Transverse colon (tissue), 4 donors: ENCODE measurements at regions not wholly inside any gene's neighbourhood (a gene's known extent, or its start where the extent isn't known, plus 50 kb on each side); places are given as distances from the start of the nearest gene placed in this dataset.

Experiments
- DNase-seq: peaks from one replicate; pipeline ENCODE4 v3.0.0-alpha.2; 2019
- H3K27ac ChIP-seq, 4 donors: fragments of 200-600 bp; sonication (generic); 2 replicates each; pipeline ENCODE4 v1.5.1; 2016 to 2018; ENCODE audit warnings: inconsistent platforms in 4 of 4
- H3K27me3 ChIP-seq: fragments of 200-600 bp; sonication (generic); 2 replicates; pipeline ENCODE4 v1.5.1; 2017; ENCODE audit warnings: inconsistent platforms
- H3K36me3 ChIP-seq, 4 donors: fragments of 200-600 bp; sonication (generic); 2 replicates each; pipeline ENCODE4 v1.5.1; 2017 to 2019; ENCODE audit warnings: inconsistent platforms in 4 of 4
- H3K4me1 ChIP-seq, 4 donors: fragments of 200-600 bp; sonication (generic); 2 replicates each; pipeline ENCODE4 v1.5.1; 2017 to 2020; ENCODE audit warnings: inconsistent platforms in 4 of 4
- H3K4me3 ChIP-seq, 4 donors: fragments of 200-600 bp; sonication (generic); 1 replicate in 1 of 4; 2 replicates in 3 of 4; pipeline versions ENCODE4 v1.5.1 to v1.6.1; 2017 to 2019; ENCODE audit warnings: inconsistent platforms in 4 of 4
- H3K9me3 ChIP-seq, 2 donors: fragments of 200-600 bp; sonication (generic); 2 replicates each; pipeline ENCODE4 v1.5.1; 2017 to 2019; ENCODE audit warnings: inconsistent platforms in 2 of 2
- EP300 ChIP-seq: sonication (generic); formaldehyde crosslinking; IDR thresholded peaks from one replicate; pipeline ENCODE4 v1.6.1; 2017; ENCODE audit warnings: antibody characterized with exemption, low read depth
- POLR2A ChIP-seq: fragments of 450-650 bp; IDR thresholded peaks from one replicate; pipeline ENCODE4 v1.6.1; 2016; ENCODE audit warnings: antibody characterized with exemption, mild to moderate bottlenecking, moderate library complexity
- POLR2AphosphoS5 ChIP-seq, 3 donors: sonication (generic); formaldehyde crosslinking; IDR thresholded peaks; one replicate each; pipeline ENCODE4 v1.6.1; 2016; ENCODE audit warnings: antibody characterized with exemption in 3 of 3
- WGBS, 2 donors: methylation state at CpG; one replicate each; pipeline ENCODE4 v1.1.5; 2018; ENCODE audit warnings: low coverage in 1 of 2; 5-methylcytosine and 5-hydroxymethylcytosine counted together
- in situ Hi-C, 4 donors: fragments of 200-750 bp; cut with MboI; loops; one replicate each; pipeline versions ENCODE4 v1.15.0 to v1.15.1; 2017; ENCODE audit warnings: low sequenced_read_pairs in 3 of 4, low pct_ligation_motif_present in 1 of 4, low pct_unique_long_range_greater_than_20kb in 1 of 4
- intact Hi-C: fragments of 100-400 bp; cut with DNase I; formaldehyde crosslinking; loops from one replicate; pipeline ENCODE4 v1.15.1; 2023; ENCODE audit warnings: low total_unique reads
- TF ChIP-seq, protein P1 (sequence below), 5 experiments: fragments of 200-600 bp in 3 of 5; fragments of 450-650 bp in 2 of 5; sonication (generic) in 3 of 5; IDR thresholded peaks; 1 replicate in 2 of 5; 2 replicates in 3 of 5; pipeline ENCODE4 v1.5.1; 2016 to 2017; ENCODE audit warnings: antibody characterized with exemption in 5 of 5, inconsistent platforms in 3 of 5, mild to moderate bottlenecking in 2 of 5, moderate library complexity in 1 of 5

DNA sequence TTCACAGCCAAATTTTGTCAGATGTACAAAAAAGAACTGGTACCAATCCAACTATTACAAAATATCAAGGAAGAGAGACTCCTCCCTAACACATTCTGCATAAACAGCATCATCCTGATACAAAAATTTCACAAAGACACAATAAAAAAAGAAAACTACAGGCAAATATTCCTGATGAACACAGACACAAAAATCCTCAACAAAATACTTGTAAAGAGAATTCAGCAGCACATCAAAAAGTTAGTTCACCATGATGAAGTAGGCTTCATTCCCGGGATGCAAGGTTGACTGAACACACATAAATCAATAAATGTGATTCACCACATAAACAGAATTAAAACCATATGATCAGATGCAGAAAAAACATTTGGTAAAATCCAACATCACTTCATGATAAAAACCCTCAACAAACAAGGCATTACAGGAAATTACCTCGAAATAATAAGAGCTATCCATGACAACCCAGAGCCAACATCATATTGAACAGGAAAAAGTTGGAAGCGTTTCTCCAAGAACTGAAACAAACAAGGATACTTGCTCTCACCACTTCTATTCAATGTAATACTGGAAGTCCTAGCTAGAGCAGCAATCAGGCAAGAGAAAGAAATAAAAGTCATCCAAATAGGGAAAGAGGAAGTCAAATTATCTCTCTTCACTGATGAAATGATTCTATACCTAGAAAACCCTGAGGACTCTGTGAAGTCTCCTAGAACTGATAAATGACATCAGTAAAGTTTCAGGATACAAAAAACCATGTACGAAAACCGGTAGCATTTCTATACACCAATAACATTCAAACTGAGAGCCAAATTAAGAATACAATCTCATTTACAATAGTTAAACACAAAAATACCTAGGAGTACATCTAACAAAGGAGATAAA is 223.1 kb downstream of the REEP3 start:
- no peak overlapping the region for H3K4me3 ChIP-seq
- no peak for DNase-seq
- H3K9me3 ChIP-seq: no peaks in the 10 kb centered on the region
- TF ChIP-seq, protein P1, sequence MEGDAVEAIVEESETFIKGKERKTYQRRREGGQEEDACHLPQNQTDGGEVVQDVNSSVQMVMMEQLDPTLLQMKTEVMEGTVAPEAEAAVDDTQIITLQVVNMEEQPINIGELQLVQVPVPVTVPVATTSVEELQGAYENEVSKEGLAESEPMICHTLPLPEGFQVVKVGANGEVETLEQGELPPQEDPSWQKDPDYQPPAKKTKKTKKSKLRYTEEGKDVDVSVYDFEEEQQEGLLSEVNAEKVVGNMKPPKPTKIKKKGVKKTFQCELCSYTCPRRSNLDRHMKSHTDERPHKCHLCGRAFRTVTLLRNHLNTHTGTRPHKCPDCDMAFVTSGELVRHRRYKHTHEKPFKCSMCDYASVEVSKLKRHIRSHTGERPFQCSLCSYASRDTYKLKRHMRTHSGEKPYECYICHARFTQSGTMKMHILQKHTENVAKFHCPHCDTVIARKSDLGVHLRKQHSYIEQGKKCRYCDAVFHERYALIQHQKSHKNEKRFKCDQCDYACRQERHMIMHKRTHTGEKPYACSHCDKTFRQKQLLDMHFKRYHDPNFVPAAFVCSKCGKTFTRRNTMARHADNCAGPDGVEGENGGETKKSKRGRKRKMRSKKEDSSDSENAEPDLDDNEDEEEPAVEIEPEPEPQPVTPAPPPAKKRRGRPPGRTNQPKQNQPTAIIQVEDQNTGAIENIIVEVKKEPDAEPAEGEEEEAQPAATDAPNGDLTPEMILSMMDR (IDR thresholded peaks at IDR 0.05): no peak
- no peak for TF ChIP-seq POLR2A
- no peak for TF ChIP-seq POLR2AphosphoS5 (IDR thresholded peaks at IDR 0.05)
- TF ChIP-seq EP300: no peak
- in situ Hi-C loops (loop anchor here in 1 of 4 donors (25.0 kb wide), 1 partner anchor 1157 kb away; no protein-coding TSS in a partner anchor), intact Hi-C loops (no loop called here)
- 53 to 64% methylated on average over 5 of the region's 5 CpGs for WGBS, 2 donors
- no peak overlapping the region for H3K27ac ChIP-seq
- H3K4me1 ChIP-seq: no peaks in the 10 kb centered on the region
- H3K27me3 ChIP-seq: no peaks in the 10 kb centered on the region
- no peaks in the 10 kb centered on the region for H3K36me3 ChIP-seq

DNA sequence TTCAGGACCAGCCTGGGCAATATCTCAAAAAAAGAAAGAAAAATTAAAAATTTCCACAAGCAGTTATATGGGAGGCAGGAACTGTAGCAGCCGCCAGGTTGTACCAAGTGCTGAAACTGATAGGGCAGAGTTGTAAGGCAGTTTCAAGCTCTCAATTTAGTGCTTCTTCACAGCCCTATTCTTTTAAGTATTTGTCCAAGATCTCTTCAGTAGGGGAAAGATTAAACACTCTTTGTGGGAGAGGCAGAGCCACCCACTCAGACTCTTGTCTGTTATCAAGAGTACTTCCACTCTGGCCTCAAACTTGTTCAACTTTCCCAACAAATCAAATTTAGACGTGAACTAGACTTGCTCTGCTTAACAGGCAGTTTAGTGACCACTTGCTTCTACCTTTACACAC is 228.7 kb downstream of the REEP3 start:
- H3K4me1 ChIP-seq: no peaks in the 10 kb centered on the region
- intact Hi-C loops: no loop called here
- DNase-seq: no peak
- in situ Hi-C loops: loop anchor here in 1 of 4 donors (25.0 kb wide), 1 partner anchor 1163 kb away; no protein-coding TSS in a partner anchor
- no peaks in the 10 kb centered on the region for H3K36me3 ChIP-seq
- WGBS, 2 donors: 77 to 80% methylated on average over 1 to 2 of the region's 2 CpGs
- TF ChIP-seq EP300 (no peak), POLR2AphosphoS5 (IDR thresholded peaks at IDR 0.05) (no peak), POLR2A (no peak)
- TF ChIP-seq, protein P1 (IDR thresholded peaks at IDR 0.05): no peak
- no peaks in the 10 kb centered on the region for H3K9me3 ChIP-seq
- no peak overlapping the region for H3K27ac ChIP-seq
- H3K4me3 ChIP-seq: no peak overlapping the region
- no peaks in the 10 kb centered on the region for H3K27me3 ChIP-seq

DNA sequence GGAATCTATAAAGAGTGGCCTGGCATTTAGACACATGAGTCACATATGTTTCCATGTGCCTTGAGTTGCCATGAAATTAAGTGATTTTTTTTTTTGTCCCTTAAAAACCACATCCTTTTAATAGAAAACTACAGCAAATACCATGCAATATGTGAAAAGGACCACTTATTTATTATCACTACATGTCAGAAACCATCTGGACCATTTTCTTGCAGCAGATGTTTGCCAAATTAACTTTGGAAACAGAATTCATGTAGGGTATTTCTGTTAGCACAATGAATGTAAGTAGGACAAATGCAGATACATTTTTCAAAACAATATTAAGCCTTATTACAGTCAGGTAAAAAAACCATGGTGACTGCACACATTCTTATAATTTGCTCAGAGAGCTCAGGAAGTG is 230.6 kb downstream of the REEP3 start:
- in situ Hi-C loops: no loop called here
- no peak for TF ChIP-seq EP300
- TF ChIP-seq POLR2AphosphoS5 (IDR thresholded peaks at IDR 0.05): no peak
- TF ChIP-seq POLR2A: no peak
- TF ChIP-seq, protein P1 (IDR thresholded peaks at IDR 0.05): no peak
- Histone ChIP-seq H3K4me3 (no peak overlapping the region), H3K27ac (no peak overlapping the region), H3K36me3 (no peaks in the 10 kb centered on the region), H3K9me3 (no peaks in the 10 kb centered on the region), H3K4me1 (no peaks in the 10 kb centered on the region), H3K27me3 (no peaks in the 10 kb centered on the region)
- no peak for DNase-seq
- intact Hi-C loops: no loop called here

DNA sequence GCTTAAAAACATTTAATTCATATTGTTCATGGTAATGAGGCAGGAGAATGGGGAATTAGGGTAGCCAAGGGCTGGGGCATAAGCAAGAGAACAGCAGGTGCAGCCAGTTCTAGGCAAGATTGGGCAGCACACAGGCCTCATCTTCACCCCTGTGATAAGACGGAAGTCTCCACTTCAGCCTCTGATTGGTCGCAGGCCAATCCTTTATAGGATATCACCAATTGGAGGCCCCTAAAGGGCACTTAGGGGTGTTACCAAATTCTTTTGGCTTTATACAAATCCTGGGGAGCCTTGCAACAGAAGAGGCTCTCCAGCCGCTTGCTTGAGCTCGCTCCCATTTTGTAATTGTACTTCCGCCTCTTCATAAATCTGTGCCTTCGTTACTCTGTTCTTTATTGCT is 231.1 kb downstream of the REEP3 start:
- Histone ChIP-seq H3K27me3 (no peaks in the 10 kb centered on the region), H3K27ac (no peak overlapping the region), H3K4me1 (no peaks in the 10 kb centered on the region), H3K36me3 (no peaks in the 10 kb centered on the region), H3K9me3 (no peaks in the 10 kb centered on the region), H3K4me3 (no peak overlapping the region)
- intact Hi-C loops: no loop called here
- no peak for DNase-seq
- in situ Hi-C loops: no loop called here
- no peak for TF ChIP-seq POLR2A
- TF ChIP-seq, protein P1 (IDR thresholded peaks at IDR 0.05): no peak
- TF ChIP-seq EP300: no peak
- TF ChIP-seq POLR2AphosphoS5 (IDR thresholded peaks at IDR 0.05): no peak
- 94 to 96% methylated on average over 4 to 6 of the region's 6 CpGs for WGBS, 2 donors
